DOHH2 (cell line): ENCODE measurements at regions not wholly inside any gene's neighbourhood (a gene's known extent, or its start where the extent isn't known, plus 50 kb on each side); places are given as distances from the start of the nearest gene placed in this dataset.
"Not testable (repeated sequence)": the region's sequence is repeated elsewhere in the genome, so short reads cannot be mapped to it uniquely, and the experiment has no call there.

Source experiments
- EZH2phosphoT487 ChIP-seq: fragments of 200-600 bp; sonication (generic); IDR thresholded peaks from 2 replicates; pipeline ENCODE4 v1.6.1; 2017; ENCODE audit warnings: borderline replicate concordance, mild to moderate bottlenecking, antibody characterized with exemption, low read length, moderate library complexity, mixed read lengths
- TF ChIP-seq, protein P1 (sequence below): fragments of 200-600 bp; sonication (generic); IDR thresholded peaks from one replicate; pipeline ENCODE4 v1.5.1; 2014; ENCODE audit warnings: antibody characterized with exemption, mild to moderate bottlenecking, low read depth, low read length; ENCODE audit not compliant: poor library complexity, severe bottlenecking

DNA sequence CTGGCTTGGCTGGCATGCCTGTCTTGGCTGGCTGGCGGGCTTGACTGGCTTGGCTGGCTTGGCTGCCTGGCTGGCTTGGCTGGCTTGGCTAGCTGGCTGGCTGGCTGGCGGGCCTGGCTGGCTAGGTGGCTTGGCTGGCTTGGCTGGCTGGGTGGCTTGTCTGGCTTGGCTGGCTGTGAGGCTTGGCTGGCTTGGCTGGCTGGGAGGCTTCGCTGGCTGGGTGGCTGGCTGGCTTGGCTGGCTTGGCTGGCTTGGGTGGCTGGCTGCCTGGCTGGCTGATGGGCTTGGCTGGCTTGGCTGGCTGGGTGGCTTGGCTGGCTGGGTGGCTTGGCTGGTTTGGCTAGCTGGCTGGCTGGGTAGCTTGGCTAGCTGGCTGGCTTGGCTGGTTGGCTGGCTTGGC is 2827.9 kb downstream of the RPIA start:
- not testable (repeated sequence) for TF ChIP-seq EZH2phosphoT487
- TF ChIP-seq, protein P1, sequence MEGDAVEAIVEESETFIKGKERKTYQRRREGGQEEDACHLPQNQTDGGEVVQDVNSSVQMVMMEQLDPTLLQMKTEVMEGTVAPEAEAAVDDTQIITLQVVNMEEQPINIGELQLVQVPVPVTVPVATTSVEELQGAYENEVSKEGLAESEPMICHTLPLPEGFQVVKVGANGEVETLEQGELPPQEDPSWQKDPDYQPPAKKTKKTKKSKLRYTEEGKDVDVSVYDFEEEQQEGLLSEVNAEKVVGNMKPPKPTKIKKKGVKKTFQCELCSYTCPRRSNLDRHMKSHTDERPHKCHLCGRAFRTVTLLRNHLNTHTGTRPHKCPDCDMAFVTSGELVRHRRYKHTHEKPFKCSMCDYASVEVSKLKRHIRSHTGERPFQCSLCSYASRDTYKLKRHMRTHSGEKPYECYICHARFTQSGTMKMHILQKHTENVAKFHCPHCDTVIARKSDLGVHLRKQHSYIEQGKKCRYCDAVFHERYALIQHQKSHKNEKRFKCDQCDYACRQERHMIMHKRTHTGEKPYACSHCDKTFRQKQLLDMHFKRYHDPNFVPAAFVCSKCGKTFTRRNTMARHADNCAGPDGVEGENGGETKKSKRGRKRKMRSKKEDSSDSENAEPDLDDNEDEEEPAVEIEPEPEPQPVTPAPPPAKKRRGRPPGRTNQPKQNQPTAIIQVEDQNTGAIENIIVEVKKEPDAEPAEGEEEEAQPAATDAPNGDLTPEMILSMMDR: not testable (repeated sequence)
